Iris pigment epithelial cell (primary cell): ENCODE measurements at regions not wholly inside any gene's neighbourhood (a gene's known extent, or its start where the extent isn't known, plus 50 kb on each side); places are given as distances from the start of the nearest gene placed in this dataset.

Experiments
- DNase-seq: peaks from one replicate; pipeline ENCODE4 v3.0.0-alpha.2; 2011; ENCODE audit warnings: low read depth

DNA sequence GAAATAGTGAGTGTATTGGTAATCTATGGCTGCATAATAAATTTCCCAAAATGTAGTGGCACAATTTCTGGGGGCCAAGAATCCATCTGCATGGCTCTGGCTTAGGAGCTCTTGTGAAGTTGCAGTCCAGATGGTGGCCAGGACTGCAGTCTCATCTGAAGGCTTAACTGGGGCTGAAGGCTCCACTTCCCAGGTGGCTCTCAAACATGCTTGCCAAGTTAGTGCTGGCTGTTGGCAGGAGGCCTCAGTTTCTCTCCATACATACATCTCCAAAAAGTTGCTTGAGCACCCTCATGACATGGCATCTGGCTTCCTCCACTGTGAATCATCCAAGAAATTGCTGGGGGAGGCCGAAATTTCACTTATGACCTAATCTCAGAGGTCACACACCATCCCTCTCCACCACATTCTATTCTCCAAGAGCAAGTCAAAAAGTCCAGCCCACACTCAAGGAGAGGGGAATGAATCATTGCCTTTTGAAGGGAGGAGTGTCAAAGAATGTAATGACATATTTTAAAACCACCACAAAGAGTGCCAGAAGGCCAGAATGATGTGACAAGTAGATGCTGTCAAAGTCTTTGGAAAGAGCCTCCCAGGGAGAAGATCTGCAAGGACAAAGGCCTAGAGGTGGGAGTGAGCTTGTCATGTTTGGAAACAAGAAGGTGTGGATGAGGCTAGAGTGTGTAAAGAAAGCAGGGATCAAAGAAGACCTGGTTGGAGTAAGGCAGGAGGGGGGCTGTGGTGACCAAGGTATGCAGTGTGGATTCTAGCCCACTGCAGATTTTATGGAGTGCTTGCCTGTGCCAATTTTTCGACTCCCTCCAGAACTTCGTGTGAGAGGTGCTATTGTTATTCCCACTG is 566.2 kb downstream of the MIAT start:
- DNase-seq: peak; percentile 85

DNA sequence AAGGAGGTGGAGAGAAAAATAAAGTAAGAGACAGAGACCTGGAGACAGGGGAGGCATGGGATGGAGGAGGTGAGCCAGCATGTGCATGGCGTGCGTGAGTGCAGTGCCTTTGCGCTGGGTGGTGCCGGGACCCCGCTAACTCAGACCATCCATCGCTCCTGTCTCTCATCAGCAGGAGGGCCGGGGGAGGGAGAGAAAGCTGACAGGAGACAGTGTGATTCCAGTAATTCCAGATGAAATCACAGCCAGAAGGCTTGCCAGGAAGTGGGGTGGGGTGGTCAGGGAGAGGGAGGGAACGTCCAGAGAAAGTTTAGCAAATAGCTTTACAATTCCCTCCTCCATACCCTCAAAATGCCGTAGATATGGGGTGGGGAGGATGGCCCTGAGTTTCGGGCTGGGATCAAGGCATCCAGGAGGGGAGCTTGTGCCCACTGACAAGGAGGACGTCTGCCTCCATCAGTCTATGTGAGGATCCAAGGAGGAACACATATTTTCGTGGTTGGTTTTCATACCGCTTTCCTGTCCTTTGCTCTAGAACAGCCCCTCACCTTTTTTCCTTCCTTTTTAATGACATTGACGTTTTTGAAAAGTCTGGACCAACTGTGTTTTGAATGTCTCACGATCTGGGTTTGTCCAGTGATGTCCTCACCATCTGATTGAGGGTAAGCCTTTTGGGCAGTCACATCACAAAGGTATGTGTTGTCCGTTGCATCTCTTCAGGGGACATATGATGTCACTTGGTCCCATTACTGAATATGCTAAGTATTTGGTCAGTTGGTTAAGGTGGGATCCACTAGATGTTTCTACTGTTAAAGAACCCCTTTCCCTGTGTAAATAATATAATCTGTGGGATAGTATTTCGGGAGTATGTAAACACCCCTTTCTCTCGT is 567.3 kb downstream of the MIAT start:
- peak; percentile 69 for DNase-seq

DNA sequence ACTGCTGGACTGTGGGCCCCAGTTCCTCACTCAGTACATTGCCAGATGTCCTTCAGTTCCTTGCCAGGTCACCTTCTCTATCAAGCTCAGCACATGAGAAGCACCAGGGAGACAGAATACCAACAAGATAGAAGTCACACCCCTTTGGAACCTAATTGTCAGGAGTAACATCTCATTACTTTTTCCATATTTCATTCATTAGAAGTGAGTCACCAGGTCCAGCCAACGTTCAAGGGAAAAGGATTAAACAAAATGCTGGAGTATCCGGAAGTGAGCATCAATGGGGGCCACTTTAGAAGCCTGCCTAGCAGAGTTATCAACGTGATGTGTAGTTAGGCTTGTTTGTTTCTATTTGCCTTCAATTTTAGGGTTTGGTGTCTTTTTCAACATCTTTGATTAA is 569.3 kb downstream of the MIAT start:
- peak; percentile 57 for DNase-seq

DNA sequence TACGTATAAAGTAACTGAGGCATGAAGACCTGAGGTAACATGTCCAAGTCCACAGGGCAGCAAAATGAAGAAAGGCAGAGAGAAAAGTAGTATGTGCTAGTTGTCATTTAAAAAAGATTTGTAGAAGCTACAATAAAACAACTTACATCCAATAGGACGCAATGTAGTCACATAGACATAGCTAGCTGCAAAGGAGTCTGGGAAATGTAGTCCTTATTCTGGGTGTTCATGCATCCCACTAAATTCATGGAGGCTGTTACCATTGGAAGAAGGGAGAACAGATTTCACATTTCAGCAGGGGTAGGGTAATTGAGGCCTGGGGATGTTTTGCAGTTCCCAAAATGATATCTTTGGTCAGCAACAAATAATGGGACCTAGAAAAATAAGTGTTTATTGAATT is 571.4 kb downstream of the MIAT start:
- peak; percentile 24 for DNase-seq

DNA sequence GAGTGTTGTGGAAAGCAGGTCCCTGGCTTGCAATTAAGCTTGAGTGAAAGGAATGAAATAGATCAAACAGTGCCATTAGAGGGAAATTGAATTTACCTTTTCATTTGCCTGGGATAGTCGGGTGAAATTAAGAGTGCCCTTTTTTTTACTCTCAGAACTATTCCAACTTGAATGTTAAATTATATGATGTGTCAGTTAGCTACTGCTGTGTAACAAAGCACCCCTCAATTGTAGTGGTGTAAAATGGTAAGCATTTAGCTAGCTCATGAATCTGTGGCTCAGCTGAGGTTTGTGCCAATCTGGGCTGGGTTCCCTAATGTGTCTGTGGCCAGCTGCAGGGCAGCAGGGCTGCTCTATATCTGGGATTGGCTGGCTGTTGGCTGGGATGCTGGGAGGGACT is 571.4 kb downstream of the MN1 start:
- no peak for DNase-seq

DNA sequence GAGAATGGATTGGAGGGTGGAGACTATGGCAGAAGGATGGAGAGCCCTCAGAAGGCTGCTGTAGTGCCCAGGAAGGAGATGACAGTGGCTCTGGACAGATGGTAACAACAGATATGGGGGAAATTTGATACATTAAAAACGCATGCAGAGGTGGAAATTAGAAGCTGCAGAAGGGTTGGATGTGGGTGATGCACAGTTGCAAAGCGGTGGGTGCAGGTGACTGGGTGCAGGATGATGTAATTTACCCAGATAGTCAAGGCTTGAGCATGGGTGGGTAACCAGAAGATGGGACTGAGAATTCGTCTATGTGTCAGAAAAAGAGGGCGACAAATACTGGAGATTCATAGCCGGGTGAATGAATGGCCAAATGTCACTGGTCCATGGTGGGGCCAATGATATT is 570.3 kb downstream of the MN1 start:
- no peak for DNase-seq

DNA sequence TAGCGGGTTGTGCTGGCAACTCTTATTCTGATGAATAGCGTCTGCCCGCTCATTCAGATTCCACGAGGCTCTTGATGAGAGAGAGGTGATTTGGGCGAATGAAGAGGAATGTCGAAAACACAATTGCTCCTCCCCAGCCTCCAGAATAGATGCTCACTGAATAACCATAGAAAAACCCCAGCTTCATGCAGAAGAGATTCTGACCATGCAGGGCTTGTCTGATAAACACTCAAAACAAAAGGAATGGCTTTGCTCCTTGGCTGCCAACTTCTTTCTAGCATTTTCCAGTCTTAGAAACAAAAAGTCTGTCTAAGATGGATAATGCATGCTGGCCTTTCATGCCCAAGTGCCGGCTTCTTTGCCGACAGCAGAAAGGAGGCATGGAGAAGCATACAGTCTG is 569.5 kb downstream of the MN1 start:
- no peak for DNase-seq

DNA sequence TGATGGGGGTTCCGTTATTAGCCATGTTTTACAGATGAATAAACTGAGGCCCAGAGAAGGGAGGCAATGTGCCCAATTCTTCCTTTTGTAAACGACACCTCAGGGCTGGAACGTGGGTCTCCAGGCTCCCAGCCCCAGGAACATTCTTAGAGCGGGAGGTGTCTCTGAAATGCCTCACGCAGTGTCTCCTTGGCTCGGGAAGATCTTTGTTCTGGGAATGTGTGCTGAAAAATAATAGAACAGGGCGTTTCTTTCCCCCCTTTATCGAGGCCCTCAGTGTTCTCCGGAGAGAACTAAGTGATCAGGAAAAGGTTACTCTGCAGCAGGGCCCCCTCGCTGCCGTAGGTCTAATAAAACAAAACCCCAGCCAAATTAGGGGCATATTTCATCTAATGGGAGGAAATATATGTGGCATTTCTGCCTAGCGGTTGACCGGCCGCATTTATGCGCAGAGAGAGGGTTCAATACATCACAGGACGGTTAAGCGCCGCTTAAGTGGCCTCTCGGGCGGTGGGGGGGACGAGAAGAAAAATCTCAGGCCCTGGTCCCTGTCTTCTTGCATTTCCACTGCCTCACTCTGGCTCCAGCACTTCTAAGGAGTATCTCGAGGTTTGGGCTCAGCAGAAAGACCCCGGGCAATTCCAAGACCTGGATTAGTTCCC is 564.3 kb downstream of the MN1 start:
- DNase-seq: no peak

DNA sequence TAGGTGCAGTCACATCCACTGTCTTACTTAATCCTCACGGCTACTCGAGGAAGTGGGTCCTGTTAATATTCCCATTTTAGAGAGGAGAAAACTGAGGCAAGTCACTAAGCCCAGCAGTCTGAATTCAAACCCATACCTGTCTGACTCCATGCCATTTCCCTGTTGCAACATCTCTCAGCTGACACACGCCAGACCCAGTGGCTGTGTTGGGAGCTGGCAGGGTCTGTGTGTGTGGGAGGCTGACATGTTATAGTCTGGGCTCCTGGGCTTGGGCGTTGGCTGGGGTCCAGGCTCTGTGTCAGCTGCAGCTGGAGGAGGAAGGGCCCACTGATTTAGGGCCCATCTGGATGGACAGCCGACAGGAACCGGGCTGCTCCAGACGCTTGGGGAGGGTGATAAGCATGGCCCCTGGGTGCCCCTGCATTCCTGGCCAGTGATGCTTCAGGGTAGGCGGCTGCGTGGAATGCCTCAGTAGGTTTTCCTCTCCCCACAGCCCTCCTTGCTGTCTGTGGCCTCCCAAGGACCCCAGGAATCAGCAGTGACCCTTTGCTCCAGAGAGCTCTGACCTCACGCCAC is 562.5 kb downstream of the MN1 start:
- DNase-seq: peak; percentile 99

DNA sequence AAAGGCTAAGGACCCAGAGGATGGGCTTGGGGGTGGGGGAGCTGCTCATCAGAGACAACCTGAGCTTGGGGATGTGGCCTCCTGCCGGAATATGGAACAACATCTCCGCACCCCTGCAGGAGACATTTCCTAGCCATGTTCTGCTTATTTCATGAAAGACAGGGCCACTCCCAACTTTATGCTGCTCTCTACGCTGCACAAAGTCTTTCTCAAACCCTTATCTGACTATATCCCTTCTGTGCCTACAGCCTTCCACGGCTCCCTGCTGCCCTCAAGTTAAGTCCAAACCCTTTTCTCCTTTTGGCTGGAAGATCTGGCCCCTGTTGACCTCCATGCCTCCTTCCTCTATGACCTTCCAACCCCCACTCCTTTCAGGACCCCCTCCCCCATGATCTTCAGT is 562.0 kb downstream of the MN1 start:
- DNase-seq: no peak

DNA sequence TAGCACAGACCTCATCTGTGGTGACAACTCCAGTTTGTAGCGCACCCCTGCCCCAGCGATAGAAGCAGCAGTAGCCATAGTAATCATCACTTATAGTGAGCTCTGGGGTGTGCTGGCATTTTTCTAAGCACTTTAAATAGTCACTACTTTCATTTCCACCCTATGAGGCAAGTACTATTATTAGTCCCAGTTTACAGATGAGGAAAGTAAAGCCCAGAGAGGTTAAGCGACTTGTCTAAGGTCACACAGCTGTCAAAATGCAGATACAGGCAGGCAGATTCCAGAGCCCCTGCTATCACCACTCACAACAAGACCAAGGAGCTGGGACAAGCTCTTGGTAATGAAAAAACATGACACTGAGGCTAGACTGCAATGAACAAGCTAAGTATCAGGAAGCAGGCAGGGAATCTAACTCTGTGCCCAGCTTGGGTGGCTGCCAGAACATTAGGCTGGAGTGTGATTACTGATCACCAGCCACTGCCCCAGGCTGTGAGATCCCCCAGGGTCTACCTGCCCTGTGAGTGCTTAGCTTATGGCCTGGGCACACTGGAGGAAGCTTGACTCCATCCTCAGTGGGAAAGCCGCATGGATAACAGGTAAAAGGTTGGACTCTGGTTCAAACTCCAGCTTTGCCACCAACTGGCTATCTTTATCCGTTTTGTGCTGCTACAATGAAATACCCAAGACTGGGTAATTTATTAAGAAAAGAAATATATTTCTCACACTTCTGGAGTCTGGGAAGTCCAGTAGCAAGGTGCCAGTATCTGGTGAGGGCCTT is 561.1 kb downstream of the MN1 start:
- no peak for DNase-seq

DNA sequence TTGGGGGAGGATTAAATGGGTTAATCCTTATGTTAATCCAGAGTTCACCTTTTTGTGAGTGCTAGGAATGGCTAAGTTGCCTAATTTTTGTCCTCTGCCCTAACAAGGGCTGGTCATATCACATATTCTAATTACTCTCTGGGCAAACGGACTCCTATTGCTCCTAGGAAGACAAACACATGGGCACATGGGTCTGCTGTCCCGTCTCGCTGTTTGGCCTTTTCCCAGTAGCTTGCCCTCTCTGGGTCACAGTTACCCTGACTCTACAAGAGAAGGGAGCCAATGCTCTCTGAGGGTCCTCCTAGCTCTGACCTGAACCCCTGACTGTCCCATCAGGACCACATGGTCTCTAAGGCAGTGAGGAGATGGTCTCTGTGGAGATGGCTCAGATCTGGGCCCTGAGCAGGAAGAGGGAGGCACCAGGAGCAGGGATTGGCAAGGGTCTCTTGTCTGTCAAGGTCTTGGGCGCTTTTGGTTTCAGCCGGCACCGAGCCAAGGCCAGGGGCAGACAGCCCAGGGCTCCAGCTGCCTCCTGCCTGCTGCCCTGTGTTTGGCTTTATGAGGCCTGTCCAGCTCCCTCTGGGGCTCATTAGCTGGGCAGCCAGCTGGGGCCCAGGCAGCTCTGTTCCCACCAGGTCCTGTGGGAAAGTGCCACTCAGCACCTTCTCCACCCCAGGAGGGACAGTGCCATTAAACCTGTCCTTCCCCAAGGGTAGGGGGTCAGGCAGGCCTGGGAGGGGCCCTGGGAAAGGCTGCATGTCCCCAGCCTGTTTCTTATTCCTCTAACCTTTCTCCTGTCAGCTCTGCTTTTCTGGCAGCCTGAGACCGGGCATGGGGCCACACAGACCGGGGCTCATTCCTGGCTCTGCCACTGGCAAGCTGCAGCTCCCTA is 559.9 kb downstream of the MN1 start:
- DNase-seq: peak; percentile 24

DNA sequence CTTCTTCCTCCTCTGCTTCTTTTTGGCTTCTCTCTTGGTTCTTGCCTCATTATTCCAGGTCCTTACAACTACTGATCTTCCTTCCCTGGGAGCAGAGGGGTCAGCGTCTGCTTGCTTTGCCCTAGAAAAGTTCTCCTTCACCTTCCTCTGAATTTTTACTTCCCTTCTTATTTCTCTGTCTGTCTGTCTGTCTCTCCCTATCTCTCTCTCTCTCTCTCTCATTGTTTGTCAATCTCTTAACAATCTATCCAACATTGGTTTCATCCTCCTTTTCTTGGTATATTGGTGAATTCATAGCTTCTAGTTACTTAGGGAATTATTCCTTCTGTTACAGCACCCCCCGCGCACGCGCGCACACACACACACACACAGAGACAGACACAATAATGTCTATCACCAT is 559.1 kb downstream of the MN1 start:
- DNase-seq: no peak

DNA sequence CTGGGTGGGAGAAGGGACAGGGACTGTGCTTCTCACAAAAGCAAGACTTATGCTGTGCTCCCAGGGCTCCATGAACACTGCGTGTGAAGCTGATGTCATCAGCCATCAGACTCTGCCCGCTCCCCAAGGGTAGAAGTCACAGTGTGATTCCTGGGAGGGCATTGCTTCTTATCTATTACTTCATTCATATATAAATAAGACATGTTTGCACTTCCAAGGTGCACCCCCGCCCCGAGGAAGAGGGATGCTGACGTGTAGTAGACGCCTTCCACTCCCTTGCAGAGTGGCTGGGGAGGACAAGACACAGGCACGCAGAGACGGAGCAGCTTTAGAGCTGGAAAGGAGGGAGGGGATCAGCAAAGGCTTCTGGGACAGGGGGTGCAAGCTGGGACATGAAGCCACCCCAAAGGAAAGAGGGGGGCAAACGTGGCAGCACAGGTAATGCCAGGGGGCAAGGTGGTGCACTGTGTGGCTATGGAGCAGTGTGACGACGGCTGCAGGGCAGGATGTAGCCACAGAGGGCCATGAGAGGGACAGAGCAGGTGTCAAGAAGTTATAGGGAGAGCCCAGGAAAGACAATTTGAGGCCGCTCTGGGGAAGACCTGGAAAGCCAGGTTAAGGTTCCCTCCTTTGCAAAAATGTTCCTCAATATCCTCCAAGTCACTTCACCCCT is 558.5 kb downstream of the MN1 start:
- no peak for DNase-seq

DNA sequence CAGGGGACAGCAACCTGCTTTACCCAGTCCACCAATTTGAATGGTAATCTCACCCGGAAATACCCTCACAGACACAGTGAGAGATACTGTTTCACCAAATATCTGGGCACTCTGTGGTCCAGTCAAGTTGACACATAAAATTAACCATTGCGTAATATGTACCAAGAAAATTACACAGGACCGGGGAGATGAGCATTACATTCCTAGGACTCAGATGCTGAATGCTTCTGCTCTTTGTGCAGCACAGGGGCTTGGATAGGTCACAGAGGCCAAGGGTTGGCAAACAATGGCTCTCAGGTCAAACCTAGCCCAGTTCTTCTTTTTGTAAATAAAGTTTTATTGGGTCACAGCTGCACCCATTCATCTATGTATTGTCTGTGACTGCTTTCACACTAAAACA is 557.2 kb downstream of the MN1 start:
- no peak for DNase-seq

DNA sequence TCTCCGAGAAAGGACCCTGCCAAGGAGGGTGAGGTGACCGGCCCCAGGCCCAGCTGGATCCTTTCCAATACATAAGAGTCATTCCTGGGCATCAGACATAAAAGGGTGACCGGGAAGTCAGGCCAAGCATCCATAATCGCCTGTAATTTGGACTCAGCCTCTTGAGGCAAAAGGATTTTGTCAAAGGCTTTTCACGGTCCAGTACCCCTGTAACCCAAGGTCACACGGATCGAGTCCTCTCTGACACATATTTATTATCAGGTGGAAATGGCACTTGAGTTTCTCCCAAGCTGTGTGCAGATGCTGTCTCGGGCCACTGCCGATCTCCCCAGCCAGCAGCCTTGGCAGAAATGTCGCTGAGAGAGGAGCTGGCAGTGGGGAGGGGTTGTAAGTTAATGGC is 556.5 kb downstream of the MN1 start:
- no peak for DNase-seq

DNA sequence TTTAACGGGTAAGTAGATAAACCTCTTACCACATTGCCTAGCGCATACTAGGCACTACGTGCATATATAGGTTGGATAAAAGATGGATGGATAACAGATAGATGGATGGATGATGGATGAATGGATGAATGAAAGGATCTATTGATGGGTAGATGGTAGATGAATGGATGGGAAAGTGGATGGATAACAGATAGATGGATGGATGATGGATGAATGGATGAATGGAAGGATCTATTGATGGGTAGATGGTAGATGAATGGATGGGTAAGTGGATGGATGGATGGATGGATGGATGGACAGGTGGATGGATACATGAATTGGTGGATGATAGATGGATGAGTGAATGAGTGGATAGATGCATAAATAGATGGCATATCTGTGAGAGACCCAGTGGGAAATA is 555.0 kb downstream of the MN1 start:
- no peak for DNase-seq

DNA sequence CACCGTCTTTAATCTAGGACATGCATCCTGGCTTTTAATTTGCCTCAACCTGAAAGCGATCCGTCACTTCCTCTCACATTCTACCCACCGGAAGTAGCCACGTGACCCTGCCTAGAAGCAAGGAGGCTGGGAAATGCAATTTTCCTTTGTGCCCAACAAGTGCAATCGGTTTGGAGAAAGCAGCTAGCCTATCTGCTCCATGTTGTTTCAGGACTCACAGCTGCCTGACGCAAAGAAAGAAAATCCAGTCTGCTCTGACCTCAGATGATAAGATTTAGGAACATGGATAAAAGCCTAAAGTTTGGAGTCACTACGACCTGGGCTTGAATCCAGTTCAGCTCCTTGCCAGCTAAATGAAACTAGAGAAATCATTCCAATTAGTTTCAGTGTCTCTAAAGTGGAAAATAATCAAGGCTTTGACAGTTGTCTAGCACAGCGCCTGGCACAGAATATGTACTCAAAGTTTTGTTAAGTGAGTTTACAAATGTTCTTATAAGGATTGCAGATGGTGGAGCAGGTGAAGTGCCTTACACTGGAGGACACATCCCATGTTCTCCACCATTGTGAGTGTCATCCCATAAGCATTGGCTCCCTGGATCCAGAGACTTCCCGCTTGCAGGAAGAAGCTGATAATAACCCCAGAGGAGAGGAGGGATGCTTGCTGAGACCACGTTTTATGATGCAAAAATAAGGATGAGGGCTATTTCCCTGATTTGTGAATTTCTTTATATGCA is 553.7 kb downstream of the MN1 start:
- DNase-seq: peak; percentile 57

DNA sequence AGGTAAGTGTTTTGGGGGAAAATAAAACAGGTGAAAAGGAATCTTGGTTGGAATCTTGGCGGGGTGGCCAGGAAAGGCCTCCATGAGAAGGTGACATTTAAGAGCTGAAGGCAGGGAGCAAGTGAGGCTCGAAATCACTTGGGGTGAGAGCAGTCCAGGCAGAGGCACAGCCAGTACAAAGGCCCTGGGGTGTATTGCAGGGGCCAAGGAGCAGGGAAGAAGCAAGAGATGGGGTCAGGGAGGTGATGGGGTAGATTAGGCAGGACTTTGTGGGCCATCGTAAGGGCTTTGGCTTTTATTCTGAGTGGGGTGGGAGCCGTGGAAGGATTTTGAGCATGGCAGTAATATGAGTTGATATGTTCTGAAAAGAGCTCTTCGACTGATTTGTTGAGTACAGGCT is 551.1 kb downstream of the MN1 start:
- no peak for DNase-seq
